ENCODE measurements at regions not wholly inside any gene's neighbourhood (a gene's known extent, or its start where the extent isn't known, plus 50 kb on each side); places are given as distances from the start of the nearest gene placed in this dataset.

GRCh38 chr5:165609871-165610270 is 2104.5 kb downstream of the MAT2B start:
- Mint-ChIP-seq H3K9me3 (peaks cover 6 to 39% (median 18%) of the 10 kb centered on the region in 6 donors), H3K4me1 (no peaks in the 10 kb centered on the region), H3K4me3 (no peak overlapping the region), H3K27me3 (ENCODE audit: low read depth in 3 of 3) (peaks cover 0 to 2% (median 0%) of the 10 kb centered on the region in 3 donors), H3K36me3 (no peaks in the 10 kb centered on the region), H3K27ac (no peak overlapping the region)
- no peak for DNase-seq

GRCh38 chr5:165616490-165617405 is 2111.3 kb downstream of the MAT2B start:
- DNase-seq: no peak
- H3K36me3 Mint-ChIP-seq: no peaks in the 10 kb centered on the region
- H3K9me3 Mint-ChIP-seq: peaks cover 9 to 45% (median 22%) of the 10 kb centered on the region in 6 donors
- no peaks in the 10 kb centered on the region for H3K27me3 Mint-ChIP-seq (ENCODE audit: low read depth in 3 of 3)
- no peak overlapping the region for H3K4me3 Mint-ChIP-seq
- no peaks in the 10 kb centered on the region for H3K4me1 Mint-ChIP-seq
- H3K27ac Mint-ChIP-seq: no peak overlapping the region

GRCh38 chr5:165617491-165617890 is 2112.1 kb downstream of the MAT2B start:
- no peaks in the 10 kb centered on the region for H3K36me3 Mint-ChIP-seq
- DNase-seq: no peak
- peaks cover 9 to 40% (median 22%) of the 10 kb centered on the region in 6 donors for H3K9me3 Mint-ChIP-seq
- H3K27ac Mint-ChIP-seq: no peak overlapping the region
- no peak overlapping the region for H3K4me3 Mint-ChIP-seq
- no peaks in the 10 kb centered on the region for H3K4me1 Mint-ChIP-seq
- H3K27me3 Mint-ChIP-seq (ENCODE audit: low read depth in 3 of 3): no peaks in the 10 kb centered on the region

- Mint-ChIP-seq H3K4me3 (no peak overlapping the region), H3K27me3 (ENCODE audit: low read depth in 3 of 3) (no peaks in the 10 kb centered on the region), H3K27ac (no peak overlapping the region), H3K36me3 (no peaks in the 10 kb centered on the region), H3K9me3 (peaks cover 7 to 26% (median 16%) of the 10 kb centered on the region in 6 donors), H3K4me1 (peaks cover 0 to 8% of the 10 kb centered on the region in 2 donors)
- no peak for DNase-seq
Measured at GRCh38 chr5:165620394-165620793, 2115.0 kb downstream of the MAT2B start.

- Mint-ChIP-seq H3K4me1 (peaks cover 0 to 8% of the 10 kb centered on the region in 2 donors), H3K27me3 (ENCODE audit: low read depth in 3 of 3) (no peaks in the 10 kb centered on the region), H3K9me3 (peaks cover 0 to 26% (median 14%) of the 10 kb centered on the region in 6 donors)
Measured at GRCh38 chr5:165622864-165623536, 2117.6 kb downstream of the MAT2B start.

GRCh38 chr5:165624166-165624946 is 2118.9 kb downstream of the MAT2B start:
- no peak for DNase-seq
- Mint-ChIP-seq H3K27ac (no peak overlapping the region), H3K4me3 (no peak overlapping the region), H3K9me3 (peaks cover 0 to 22% (median 16%) of the 10 kb centered on the region in 6 donors), H3K36me3 (no peaks in the 10 kb centered on the region), H3K4me1 (peaks cover 0 to 8% of the 10 kb centered on the region in 2 donors), H3K27me3 (ENCODE audit: low read depth in 3 of 3) (no peaks in the 10 kb centered on the region)

More at GRCh38 chr5:165622864-165623536, 2117.6 kb downstream of the MAT2B start:
- H3K27ac Mint-ChIP-seq: no peak overlapping the region
- DNase-seq: no peak
- no peaks in the 10 kb centered on the region for H3K36me3 Mint-ChIP-seq
- peak overlapping the region in 1 of 5 donors; percentile 20 for H3K4me3 Mint-ChIP-seq

GRCh38 chr5:165626161-165626560 is 2120.7 kb downstream of the MAT2B start:
- no peak overlapping the region for H3K4me3 Mint-ChIP-seq
- DNase-seq: no peak
- no peak overlapping the region for H3K27ac Mint-ChIP-seq
- H3K9me3 Mint-ChIP-seq: peaks cover 3 to 31% (median 11%) of the 10 kb centered on the region in 6 donors
- H3K36me3 Mint-ChIP-seq: no peaks in the 10 kb centered on the region
- H3K4me1 Mint-ChIP-seq: peaks cover 0 to 8% of the 10 kb centered on the region in 2 donors
- H3K27me3 Mint-ChIP-seq (ENCODE audit: low read depth in 3 of 3): peaks cover 0 to 2% (median 0%) of the 10 kb centered on the region in 3 donors

- H3K9me3 Mint-ChIP-seq: peaks cover 3 to 39% (median 10%) of the 10 kb centered on the region in 6 donors
- H3K27ac Mint-ChIP-seq: no peak overlapping the region
- peaks cover 0 to 2% (median 0%) of the 10 kb centered on the region in 3 donors for H3K27me3 Mint-ChIP-seq (ENCODE audit: low read depth in 3 of 3)
- no peak overlapping the region for H3K4me3 Mint-ChIP-seq
- peaks cover 0 to 8% of the 10 kb centered on the region in 2 donors for H3K4me1 Mint-ChIP-seq
- DNase-seq: no peak
- no peaks in the 10 kb centered on the region for H3K36me3 Mint-ChIP-seq
Measured at GRCh38 chr5:165627548-165628170, 2122.2 kb downstream of the MAT2B start.

- peaks cover 0 to 2% (median 0%) of the 10 kb centered on the region in 3 donors for H3K27me3 Mint-ChIP-seq (ENCODE audit: low read depth in 3 of 3)
- DNase-seq: no peak
- no peaks in the 10 kb centered on the region for H3K36me3 Mint-ChIP-seq
- no peak overlapping the region for H3K27ac Mint-ChIP-seq
- H3K4me1 Mint-ChIP-seq: no peaks in the 10 kb centered on the region
- H3K4me3 Mint-ChIP-seq: no peak overlapping the region
- H3K9me3 Mint-ChIP-seq: peaks cover 3 to 44% (median 9%) of the 10 kb centered on the region in 6 donors
Measured at GRCh38 chr5:165630261-165630778, 2124.9 kb downstream of the MAT2B start.

- Mint-ChIP-seq H3K9me3 (peaks cover 3 to 44% (median 9%) of the 10 kb centered on the region in 6 donors), H3K27ac (no peak overlapping the region), H3K4me1 (no peaks in the 10 kb centered on the region), H3K27me3 (ENCODE audit: low read depth in 3 of 3) (peaks cover 0 to 2% (median 0%) of the 10 kb centered on the region in 3 donors), H3K4me3 (no peak overlapping the region), H3K36me3 (no peaks in the 10 kb centered on the region)
- DNase-seq: no peak
Measured at GRCh38 chr5:165631235-165631634, 2125.8 kb downstream of the MAT2B start.

- Mint-ChIP-seq H3K36me3 (peaks cover 0 to 4% (median 0%) of the 10 kb centered on the region in 3 donors), H3K27ac (no peak overlapping the region), H3K9me3 (peaks cover 3 to 41% (median 21%) of the 10 kb centered on the region in 6 donors), H3K4me1 (no peaks in the 10 kb centered on the region), H3K4me3 (no peak overlapping the region), H3K27me3 (ENCODE audit: low read depth in 3 of 3) (peaks cover 0 to 4% (median 0%) of the 10 kb centered on the region in 3 donors)
- DNase-seq: no peak
Measured at GRCh38 chr5:165642366-165642765, 2136.9 kb downstream of the MAT2B start.

GRCh38 chr5:165665735-165666400 is 2160.4 kb downstream of the MAT2B start:
- Mint-ChIP-seq H3K9me3 (peaks cover under 1 to 28% (median 10%) of the 10 kb centered on the region in 6 donors), H3K27me3 (ENCODE audit: low read depth in 3 of 3) (peaks cover 0 to 2% (median 0%) of the 10 kb centered on the region in 3 donors), H3K4me1 (no peaks in the 10 kb centered on the region), H3K27ac (no peak overlapping the region), H3K4me3 (no peak overlapping the region), H3K36me3 (peaks cover 0 to 4% (median 0%) of the 10 kb centered on the region in 3 donors)
- DNase-seq: no peak
